Stimulated activated CD4-positive, alpha-beta T cell treated with anti-CD3 and anti-CD28 coated beads, Interleukin-15, amount 100 ng/mL, for 1 hour (primary cell): ENCODE measurements at regions not wholly inside any gene's neighbourhood (a gene's known extent, or its start where the extent isn't known, plus 50 kb on each side); places are given as distances from the start of the nearest gene placed in this dataset.

Experiments used
- DNase-seq, 2 donors: peaks; one replicate each; pipeline ENCODE4 v3.0.0-alpha.2; 2020; ENCODE audit warnings: low read depth in 1 of 2, low spot score in 1 of 2

DNA sequence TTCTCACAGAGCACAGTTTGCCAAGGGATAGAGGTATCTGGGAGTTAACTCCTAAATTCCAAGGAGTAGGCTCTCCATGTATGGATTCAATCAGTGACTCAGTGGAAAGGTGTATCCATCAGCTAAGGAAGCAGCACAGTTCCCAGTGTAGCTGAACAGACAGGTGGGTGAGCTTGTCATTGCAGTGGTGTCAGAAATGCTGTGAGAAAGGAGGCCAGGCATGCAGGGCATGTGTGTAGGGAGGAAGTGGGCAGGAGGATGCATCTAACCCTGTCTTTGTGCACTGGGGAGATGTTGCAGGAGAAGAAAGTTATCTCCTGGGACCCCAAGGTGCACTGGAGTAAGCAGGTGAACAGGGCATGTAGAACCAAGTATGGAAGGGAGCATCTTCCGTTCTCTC is 539.0 kb downstream of the VRK1 start:
- DNase-seq, result no peak

DNA sequence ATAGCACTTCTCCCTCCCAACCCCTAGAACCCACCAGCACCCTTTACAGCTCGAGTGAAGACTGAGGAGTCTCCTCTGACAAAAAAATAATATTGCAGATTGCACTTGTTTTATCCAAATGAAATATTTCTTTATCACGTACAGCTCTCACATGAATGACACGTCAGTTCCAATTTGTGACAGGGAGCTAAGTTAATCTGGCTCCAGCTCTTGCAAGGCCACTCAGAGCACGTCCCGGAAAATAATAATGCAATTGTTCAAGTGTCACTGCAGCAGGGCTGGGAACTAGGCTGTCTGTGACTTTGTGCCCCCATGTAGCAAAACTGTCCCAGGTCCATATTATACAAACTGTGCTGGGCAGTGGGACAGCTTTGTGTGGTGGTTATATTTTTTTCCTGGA is 539.6 kb downstream of the VRK1 start:
- no peak for DNase-seq

DNA sequence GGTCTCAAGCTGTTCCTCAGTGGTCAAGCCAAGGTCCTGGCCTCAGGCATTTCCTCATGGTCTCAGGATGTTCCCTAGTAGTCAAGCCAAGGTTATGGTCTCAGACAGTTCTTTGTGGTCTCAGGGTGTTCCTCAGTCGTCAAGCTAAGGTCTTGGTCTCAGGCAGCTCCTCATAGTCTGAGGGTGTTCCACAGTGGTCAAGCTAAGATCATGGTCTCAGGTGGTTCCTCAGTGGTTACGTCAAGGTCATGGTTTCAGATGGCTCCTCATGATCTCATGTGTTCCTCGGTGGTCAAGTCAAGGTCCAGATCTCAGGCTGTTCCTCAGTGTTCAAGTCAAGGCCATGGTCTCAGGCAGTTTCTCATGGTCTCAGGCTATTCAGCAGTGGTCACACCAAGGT is 540.1 kb downstream of the VRK1 start:
- DNase-seq, result no peak

DNA sequence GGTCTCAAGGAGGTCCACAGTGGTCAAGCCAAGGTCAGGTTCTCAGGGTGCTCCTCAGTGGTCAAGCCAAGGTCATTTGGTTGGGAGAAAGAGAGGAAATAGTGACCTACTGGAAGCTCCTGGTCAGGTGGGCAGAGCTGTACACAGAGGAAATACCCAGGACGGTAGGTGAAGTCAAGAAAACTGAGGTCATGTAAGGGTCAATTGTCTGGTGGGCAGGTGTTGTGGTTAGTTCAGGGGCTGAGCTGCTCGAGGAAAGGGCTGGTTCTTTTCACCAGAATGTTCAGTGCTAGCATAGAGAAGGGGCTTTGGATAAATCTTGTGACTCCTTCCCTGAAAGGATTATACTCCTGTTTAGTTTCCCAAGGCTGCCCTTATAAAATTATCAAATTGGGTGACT is 540.5 kb downstream of the VRK1 start:
- DNase-seq, result no peak

DNA sequence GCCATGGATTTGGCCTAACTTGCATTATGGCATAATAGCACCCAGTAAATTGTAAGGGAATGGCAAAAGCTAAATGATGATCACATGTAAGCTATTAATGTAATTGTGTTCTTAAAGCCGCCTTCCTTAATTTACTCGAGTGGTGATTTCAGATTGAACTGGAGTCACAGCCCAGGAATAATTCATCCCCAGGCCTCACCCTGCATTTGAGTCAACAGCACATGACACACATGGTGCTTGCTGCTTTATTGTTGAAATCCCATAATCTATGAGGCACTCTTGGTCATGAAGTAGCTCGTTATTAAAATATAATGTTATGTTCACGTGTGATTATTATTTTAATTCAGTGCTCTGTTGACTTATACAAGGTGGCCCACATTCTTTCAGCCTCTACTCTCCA is 547.5 kb downstream of the VRK1 start:
- DNase-seq, result no peak

DNA sequence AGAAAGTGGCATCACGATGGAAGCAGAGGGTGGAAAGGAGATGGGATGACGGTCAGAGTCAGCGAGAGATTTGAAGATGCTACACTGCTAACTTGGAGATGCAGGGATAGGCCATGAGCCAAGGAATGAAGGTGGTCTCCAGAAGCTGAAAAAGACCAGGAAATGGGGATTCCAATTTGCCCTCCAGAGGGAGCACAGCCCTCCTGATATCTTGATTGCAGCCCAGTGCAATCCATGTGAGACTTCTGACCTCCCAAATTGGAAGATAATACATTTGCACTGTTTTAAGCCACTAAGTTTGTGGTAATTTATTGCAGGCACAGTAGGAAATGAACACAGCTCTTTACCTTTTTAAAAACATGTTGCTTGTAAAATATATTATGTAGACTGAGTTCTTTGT is 549.5 kb downstream of the VRK1 start:
- DNase-seq, result no peak

DNA sequence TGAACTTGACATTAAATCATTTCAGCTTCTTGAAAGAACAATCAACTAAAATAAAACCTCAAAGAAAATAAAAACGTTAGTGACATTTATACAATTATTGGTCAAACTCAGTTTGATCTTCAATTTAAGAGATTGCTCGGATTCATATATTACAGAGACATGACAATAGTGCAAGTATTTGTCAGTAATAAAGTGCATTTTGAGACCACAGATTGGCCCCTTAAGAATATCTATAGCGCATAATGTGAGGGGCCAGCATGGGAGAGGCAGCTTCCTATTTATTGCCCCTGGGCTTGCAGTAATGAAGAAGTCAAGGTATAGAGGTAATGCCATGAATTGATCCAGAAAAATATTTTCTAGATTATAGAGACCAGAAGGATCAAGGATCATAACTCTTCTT is 552.3 kb downstream of the VRK1 start:
- DNase-seq, result no peak

DNA sequence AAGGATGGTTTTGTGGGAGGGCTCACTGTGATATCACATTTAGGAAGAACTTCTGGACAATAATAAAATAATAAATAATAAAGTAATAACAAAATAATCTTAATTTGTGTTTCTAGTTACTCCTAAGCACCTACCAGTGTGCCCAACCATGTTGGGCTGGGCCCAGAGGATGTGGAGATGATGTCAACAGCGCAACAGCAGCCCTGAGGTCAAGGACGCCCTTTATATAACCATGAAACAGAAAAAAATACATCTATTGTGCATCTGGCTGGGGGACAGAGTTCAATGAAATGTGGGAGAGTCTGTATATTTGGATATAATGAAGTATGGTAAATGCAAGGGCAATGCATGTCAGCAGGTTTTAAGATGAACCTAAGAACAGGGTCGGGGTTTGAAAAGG is 552.8 kb downstream of the VRK1 start:
- DNase-seq, result no peak

DNA sequence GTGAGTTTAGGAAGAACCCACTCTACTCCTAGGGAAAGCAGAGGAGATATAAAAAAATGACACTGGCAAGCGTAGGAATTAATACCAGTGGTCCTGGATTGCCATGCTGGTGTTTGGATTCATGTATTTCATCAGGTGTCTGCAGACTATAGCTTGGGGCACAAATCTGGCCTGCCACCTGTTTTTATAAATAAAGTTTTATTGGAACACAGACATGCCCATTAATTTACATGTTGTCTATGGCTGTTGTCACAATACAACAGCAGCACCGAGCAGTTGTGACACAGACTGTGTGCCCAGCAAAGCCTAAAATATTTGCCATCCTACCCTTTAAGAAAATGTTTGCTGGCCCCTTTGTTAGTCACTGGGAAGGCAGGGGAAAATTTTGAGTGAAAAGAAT is 553.2 kb downstream of the VRK1 start:
- no peak for DNase-seq

DNA sequence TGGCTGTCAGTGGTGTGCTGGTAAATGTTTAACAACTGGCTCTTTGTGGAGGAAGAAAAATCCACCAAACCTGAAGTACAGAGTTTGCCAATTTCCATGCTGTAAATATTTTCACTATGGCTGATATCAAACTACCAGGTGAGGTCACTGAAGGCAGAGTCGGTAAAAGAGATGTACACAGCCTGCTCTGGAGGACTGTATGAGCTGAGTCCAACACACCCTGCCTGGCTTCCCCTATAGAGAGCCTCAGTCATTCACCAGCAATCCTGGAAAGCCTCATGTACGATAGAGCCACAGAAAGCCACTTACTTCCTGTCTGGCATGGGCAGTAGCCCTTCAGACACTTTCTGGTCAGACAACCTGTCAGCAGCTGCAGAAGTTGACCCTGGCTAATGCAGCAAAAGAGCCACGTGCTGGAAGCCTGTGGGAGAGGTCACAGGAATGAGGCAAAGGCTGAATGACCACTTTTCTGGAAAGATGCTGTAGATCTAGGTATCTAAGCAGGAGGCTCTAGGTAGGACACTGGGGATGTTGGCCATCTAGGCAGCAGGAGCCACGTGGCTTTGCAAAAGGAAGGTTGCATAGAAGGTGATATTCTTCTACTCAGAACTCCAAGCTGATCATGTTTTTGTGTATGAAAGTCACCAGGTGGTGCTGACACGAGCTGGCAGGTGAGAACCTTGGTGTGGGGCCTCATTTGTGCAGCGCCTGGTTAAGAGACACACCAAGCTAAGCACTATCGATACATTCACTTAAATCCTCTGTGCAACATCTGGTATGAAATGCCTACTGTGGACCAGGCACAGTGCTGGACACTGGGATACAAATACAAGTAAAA is 553.9 kb downstream of the VRK1 start:
- no peak for DNase-seq

DNA sequence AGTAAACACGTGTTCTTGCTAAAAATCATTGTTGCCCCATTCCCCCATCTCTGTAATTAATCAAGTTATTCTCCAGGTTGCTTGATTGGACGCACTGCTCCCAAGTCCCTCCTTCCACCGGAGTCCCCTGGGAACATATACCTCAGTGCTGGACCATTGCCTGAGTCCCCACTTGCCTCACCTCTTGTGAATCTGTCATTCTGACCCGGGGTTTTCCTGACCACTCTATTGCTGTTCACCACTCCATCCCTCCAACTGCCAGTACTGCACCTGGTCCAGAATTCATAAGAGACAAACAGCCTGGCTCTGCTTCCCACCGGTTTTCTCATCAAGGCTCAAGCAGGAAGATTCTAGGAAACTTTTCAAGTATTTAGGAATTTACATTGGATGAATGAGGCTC is 555.9 kb downstream of the VRK1 start:
- DNase-seq, result no peak

DNA sequence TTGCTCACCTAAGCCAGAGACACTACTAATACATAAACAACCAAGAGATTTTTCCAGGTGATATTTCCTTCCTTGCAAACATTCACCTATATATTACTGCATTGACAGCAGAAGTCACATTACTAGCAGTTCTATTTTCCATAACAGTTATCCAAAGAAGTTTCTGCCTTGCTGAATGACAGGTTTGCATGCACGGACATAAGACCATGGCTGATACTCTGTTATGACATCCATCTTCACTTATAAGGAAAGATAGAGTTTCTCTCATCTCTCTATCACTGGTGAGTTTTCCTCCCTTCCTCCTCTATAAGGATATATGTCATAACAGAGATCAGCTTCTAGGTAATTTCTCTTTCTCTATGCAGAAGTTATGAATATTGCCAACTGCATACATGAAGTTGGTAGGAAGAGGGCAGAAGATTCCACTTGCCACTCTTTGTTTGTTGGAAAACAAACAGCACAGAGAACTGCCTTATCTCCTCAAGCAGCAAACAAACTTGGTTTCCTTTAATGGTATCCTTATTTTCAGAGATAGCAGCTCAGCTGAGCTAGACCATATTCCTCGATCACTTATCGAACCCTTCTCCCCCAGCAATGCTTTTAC is 557.0 kb downstream of the VRK1 start:
- no peak for DNase-seq

DNA sequence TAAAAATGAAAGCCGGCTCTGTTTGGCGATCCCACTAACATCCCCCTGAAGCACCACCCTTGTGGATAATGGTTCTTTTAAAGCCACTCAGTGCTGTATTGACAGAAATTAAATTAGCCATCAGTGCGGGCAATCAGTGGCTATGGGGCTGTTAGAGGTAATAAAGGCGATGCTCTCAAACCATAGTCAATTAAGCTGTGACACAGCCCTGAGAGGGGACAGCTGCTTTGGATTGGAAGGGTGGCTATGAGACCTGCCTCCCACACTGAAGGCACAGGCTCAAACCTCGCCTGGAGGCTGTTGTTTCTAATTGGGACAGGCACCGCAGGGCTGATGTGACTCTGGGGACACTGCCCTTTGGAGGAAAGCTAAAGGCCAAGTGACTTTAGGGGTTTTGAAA is 562.2 kb downstream of the VRK1 start:
- no peak for DNase-seq

DNA sequence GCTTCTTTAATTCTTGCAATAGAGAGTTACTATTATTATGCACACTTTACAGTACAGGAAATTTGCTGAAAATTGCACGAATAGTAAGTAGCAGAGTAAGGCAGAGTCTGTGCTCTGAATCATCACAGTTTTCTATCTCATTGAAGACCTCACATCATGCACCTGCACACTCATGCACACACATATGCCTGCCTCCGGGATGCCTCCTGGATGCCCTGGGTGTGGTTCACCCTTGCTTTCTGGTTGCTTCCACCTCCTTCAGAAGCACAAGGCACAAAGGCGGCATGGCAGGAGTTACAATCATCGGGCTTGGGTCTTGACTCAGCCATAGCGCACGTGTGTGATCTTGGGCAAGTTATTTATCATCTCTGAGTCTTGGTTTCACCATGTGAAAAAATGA is 564.0 kb downstream of the VRK1 start:
- no peak for DNase-seq

DNA sequence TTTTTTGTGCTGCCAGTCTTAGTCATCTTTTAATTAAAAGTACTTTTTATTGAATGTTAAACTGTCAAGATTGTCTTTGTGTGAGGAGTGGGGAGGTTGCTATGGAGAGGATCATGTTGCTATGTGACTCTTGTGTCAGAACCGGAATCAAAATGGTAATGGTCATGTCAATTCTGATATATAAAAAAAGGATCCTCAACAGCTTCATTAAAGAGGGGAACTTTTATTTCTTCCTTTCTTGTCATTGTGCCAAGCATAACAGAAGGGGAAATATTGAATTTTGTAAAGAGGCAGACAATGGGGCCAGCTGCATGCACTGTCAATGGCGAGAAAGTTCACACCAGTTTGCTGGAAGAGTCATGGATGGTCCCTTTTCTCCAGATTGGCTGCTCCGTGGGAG is 564.8 kb downstream of the VRK1 start:
- DNase-seq, result no peak

DNA sequence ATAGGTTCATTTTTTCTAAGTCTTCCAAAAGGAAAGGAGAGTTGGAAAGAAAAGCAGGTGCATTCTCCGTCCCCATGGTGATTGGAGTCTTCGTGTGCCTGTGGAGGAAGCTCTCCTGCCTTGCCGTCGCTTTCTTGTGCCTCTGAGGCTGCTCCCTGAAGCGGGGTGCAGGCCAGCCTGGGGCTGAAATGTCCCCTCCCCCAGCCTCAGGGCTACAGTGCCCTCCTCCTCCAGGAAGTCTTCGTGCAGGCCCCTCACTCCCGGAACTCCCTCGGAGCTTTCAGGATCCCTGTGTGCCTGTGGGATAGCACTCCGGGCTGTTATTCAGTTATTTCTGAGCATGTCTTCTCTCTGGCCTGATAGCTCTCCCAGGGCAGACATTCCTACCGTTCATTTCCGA is 569.2 kb downstream of the VRK1 start:
- no peak for DNase-seq

DNA sequence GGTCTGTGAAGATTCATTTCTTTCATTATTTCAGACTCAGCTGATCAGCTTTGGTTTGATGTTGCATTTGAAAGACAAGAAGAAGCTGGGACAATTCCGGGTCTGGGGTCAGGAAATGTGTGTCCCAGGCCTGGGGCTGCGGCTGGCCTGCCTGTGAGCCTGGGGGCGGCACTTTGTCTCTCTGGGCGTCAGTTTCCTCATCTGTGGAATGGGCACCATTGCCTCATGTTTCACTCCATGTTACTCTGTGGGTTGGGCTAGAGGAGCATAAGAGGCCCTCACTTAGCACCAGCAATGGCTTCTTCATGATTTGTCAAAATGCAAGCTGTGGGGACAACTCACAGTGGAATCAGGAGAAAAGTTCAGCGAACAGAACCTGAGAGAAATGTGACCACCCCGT is 570.1 kb downstream of the VRK1 start:
- DNase-seq, result no peak

DNA sequence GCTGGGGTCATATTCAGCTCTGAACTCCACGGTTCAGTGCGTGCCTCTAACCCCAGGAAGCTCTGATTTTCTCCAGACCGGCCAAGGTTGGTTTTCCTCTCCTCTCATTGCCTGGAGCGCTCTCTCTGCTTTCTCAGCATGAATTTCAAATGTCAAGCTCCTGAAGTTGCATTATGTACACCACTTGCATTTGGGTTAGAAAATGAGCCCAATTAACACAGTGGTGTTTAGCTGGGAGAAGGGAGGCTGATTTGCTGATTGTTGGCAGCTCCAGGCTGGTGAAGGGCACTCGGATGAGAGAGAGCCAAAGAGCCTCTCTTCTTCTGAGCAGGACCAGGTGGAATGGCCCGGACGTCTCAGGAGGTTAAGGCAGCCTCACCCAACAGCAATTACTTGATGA is 570.9 kb downstream of the VRK1 start:
- no peak for DNase-seq

DNA sequence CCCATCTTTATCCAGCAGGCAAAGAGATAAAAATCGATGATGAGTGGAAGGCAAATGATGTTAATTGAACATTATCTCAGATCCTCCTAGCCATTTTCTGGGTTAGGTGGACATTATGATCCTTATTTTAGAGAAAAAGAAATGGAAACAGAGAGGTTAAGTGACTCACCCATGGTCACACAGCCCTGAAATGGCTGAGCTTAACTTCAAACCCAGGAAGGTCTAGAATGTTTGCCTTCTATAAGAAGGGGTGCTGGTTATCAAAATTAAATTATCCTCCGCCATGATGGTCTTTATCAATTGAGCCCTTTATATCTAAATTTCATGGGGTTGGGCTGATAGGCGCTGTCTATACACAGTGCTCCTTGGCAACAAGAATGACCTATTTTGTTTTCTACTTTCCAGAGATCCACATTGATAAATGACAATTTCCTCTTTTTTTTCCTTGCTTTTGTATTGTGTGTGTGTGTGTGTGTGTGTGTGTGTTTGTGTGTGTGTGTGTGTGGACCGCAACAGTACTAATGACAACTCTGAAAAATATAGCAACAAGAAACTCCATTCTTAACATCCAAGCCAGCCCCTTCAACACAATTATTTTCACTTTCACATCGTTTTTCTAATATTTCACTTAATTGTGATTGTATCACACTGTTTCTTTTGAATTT is 571.9 kb downstream of the VRK1 start:
- no peak for DNase-seq

DNA sequence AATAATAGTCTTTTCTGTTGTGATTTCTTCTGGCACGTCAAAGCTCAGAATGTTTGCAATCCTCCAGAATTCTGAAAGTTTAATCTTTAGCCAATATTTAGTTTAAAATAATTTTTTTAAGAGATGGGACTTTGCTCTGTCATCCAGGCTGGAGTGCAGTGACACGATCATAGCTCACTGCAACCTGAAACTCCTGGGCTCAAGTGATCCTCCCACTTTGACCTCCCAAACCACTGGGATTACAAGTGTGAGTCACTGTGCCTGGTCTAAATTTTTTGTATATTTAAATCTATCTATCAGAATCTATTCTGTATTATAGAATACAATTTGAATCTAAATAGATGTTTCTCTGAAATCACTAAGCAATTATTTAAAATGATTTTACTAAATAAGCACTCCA is 572.7 kb downstream of the VRK1 start:
- no peak for DNase-seq

DNA sequence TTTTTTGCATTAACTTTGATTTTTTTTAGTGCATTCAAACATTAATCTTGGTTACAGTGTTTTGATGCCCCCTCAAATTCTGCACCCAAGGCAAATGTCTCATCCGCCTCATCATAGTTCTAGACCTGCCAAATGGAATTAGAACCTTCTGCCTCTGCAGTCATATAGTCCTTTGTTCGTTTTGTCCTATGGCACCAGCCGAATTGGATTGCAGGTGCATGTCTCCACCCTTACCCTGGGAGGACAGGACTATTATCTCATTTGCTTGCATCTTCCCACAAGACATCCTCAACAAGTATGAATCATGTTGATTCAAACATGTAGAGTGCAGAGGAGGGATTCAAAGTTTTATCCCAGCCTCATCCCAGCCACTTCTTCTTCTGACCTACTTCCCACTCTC is 579.1 kb downstream of the VRK1 start:
- DNase-seq, result no peak

DNA sequence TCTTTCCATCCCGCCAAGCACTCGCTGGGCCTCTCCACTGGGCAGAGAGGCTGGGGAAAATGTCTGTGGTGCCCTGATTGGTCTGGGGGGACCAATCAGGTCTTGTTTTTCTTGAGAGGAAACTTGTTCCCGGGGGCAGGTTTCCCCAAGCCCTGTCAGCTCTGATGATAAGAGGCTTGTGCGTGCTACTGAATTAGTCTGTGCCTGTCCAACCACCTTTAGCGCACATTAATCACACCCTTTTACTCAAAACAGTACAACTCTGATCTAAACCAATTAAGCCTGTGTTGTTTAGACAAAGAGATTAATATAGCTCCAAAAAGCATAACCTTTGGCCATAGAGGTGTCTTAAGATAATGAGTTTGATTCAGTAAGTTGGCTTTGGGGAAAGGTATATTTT is 580.4 kb downstream of the VRK1 start:
- DNase-seq, result no peak

DNA sequence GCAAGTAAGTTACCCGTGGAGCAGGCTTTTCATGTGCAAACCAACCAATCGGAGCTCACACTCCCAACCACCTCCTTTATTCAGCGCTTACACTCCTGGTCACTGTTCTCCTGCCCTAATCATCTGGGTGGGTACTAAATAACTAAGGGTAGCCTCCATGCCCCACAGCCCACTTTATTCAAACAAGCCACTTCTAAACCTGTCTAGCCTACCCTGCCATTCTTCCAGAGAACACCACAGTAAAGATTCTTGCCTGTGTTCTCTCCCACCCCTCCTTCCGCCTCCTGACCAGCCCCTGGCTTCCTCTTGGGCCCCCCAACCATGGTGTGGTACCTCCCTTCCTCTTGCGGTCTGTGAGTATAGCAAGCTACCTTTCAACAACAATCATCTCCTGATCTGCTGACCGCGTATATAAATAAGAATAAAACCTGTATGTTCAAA is 581.9 kb downstream of the VRK1 start:
- DNase-seq, result no peak
